HepG2 (cell line): ENCODE measurements at regions not wholly inside any gene's neighbourhood (a gene's known extent, or its start where the extent isn't known, plus 50 kb on each side); places are given as distances from the start of the nearest gene placed in this dataset.

Experiments used
- ATAC-seq: fragments of 200-7000 bp; cut with Tn5 transposase; 3 replicates; pipeline ENCODE4 v1.9.1; 2020; ENCODE audit warnings: mild to moderate bottlenecking, moderate library complexity
- BruUV-seq: library from RNA; stranded (reverse); fragments of 400-500 nt; replicated peaks from 2 replicates; lab custom pipeline; 2021; lab: Mats Ljungman, UMichigan
- CTCF ChIA-PET: fragments of 300-600 bp; formaldehyde crosslinking; extraction: SDS; loops from one replicate; lab custom pipeline; 2021; ENCODE audit warnings: low total read pairs, inconsistent platforms, low intra/inter-chr PET ratio; lab: Yijun Ruan, JAX
- POLR2A ChIA-PET: fragments of 350-600 bp; sonication (Branson Sonifier 250); formaldehyde crosslinking; loops from one replicate; lab custom pipeline; 2020; ENCODE audit warnings: antibody characterized with exemption, inconsistent platforms; lab: Yijun Ruan, JAX
- DNase-seq: peaks from one replicate; pipeline ENCODE4 v3.0.0-alpha.2; 2015; ENCODE audit warnings: low spot score
- FAIRE-seq: peaks from 3 replicates; lab custom pipeline; 2011; peaks lifted over from hg19 to GRCh38; lab: Jason Lieb, UNC
- H2AFZ ChIP-seq: one replicate; pipeline ENCODE4 v1.6.1; 2011; ENCODE audit warnings: low read length, inconsistent platforms
- H3K27ac ChIP-seq: fragments of 300-600 bp; 3 replicates; pipeline ENCODE4 v1.8.0; 2011; ENCODE audit warnings: mixed run types, mild to moderate bottlenecking, mixed read lengths, low read length, inconsistent platforms; ENCODE audit not compliant: insufficient read depth; ENCODE audit errors: extremely low read length
- H3K27me3 ChIP-seq, 2 experiments: fragments of 200-600 bp in 1 of 2; 2 replicates in 1 of 2; 3 replicates in 1 of 2; pipeline versions ENCODE4 v1.6.0 to v1.8.0; 2011; ENCODE audit warnings: low read length in 2 of 2, mild to moderate bottlenecking in 2 of 2, moderate library complexity in 2 of 2, inconsistent platforms in 1 of 2; ENCODE audit not compliant: insufficient read depth in 2 of 2, control insufficient read depth in 1 of 2
- H3K36me3 ChIP-seq, 2 experiments: fragments of 200-600 bp in 1 of 2; replicated peaks in 1 of 2; 2 replicates in 1 of 2; 3 replicates in 1 of 2; pipeline versions ENCODE4 v1.5.1 to v1.8.0; 2011; ENCODE audit warnings: low read length in 2 of 2, inconsistent platforms in 1 of 2; ENCODE audit not compliant: insufficient read depth in 2 of 2, control insufficient read depth in 1 of 2
- H3K4me1 ChIP-seq: 2 replicates; pipeline ENCODE4 v1.5.1; 2012; ENCODE audit warnings: low read length, inconsistent platforms; ENCODE audit not compliant: insufficient read depth
- H3K4me2 ChIP-seq: 2 replicates; pipeline ENCODE4 v1.6.0; 2011; ENCODE audit warnings: low read depth, low read length, inconsistent platforms
- H3K4me3 ChIP-seq, 3 experiments: fragments of 200-600 bp in 1 of 3; sonication (generic), shearing (Covaris generic) in 1 of 3; replicated peaks in 1 of 3; 2 replicates each; pipeline ENCODE4 v1.5.1; 2011 to 2016; ENCODE audit warnings: low read length in 3 of 3, inconsistent platforms in 2 of 3, low read depth in 2 of 3, mild to moderate bottlenecking in 2 of 3, control low read depth in 1 of 3, mixed read lengths in 1 of 3; ENCODE audit not compliant: insufficient read depth in 1 of 3
- H3K79me2 ChIP-seq: one replicate; pipeline ENCODE4 v1.6.1; 2011; ENCODE audit warnings: low read length, inconsistent platforms; ENCODE audit not compliant: insufficient read depth
- H3K9ac ChIP-seq: 2 replicates; pipeline ENCODE4 v1.6.0; 2011; ENCODE audit warnings: mild to moderate bottlenecking, low read depth, low read length, inconsistent platforms; ENCODE audit not compliant: insufficient read depth
- H3K9me3 ChIP-seq: 2 replicates; pipeline ENCODE4 v1.5.1; 2012; ENCODE audit warnings: mild to moderate bottlenecking, low read length
- H4K20me1 ChIP-seq: 2 replicates; pipeline ENCODE4 v1.6.0; 2011; ENCODE audit warnings: inconsistent platforms, mild to moderate bottlenecking, low read length, moderate library complexity; ENCODE audit not compliant: insufficient read depth
- MAFF ChIP-seq: IDR thresholded peaks from 2 replicates; pipeline ENCODE4 v1.6.1; 2011; ENCODE audit warnings: low read depth, low read length, improper control_type of control experiment
- MAFK ChIP-seq, 2 experiments: IDR thresholded peaks in 1 of 2; conservative IDR thresholded peaks in 1 of 2; 2 replicates each; pipeline ENCODE4 v1.6.1; 2011; ENCODE audit warnings: improper control_type of control experiment in 2 of 2, low read length in 2 of 2
- PBX3 ChIP-seq: sonication (generic); formaldehyde crosslinking; IDR thresholded peaks from 2 replicates; pipeline ENCODE4 v1.8.1; 2023; ENCODE audit warnings: missing genetic modification reagents, inconsistent platforms, borderline replicate concordance
- REST ChIP-seq, 2 experiments: IDR thresholded peaks; 2 replicates each; pipeline ENCODE4 v1.6.1; 2011 to 2012; ENCODE audit warnings: low read length in 2 of 2, borderline replicate concordance in 1 of 2, low read depth in 1 of 2, mild to moderate bottlenecking in 1 of 2, moderate library complexity in 1 of 2
- TEAD3 ChIP-seq: optimal IDR thresholded peaks from 2 replicates; pipeline ENCODE3; 2016; ENCODE audit warnings: borderline replicate concordance
- ZBTB8A ChIP-seq: sonication (generic); formaldehyde crosslinking; IDR thresholded peaks from 2 replicates; pipeline ENCODE4 v1.4.0; 2020; ENCODE audit warnings: mild to moderate bottlenecking, low read depth, missing genetic modification reagents, borderline replicate concordance
- ZNF235 ChIP-seq: sonication (generic); formaldehyde crosslinking; IDR thresholded peaks from 2 replicates; pipeline ENCODE4 v1.8.1; 2023; ENCODE audit warnings: mild to moderate bottlenecking, missing genetic modification reagents, borderline replicate concordance
- whole genome bisulfite sequencing: methylation state at CpG from one replicate; pipeline ENCODE4 v1.1.6; 2017; ENCODE audit warnings: low lambda C conversion rate; 5-methylcytosine and 5-hydroxymethylcytosine counted together
- in situ Hi-C: cut with HindIII; loops from 2 replicates; pipeline ENCODE4 v1.10.0; 2017; ENCODE audit warnings: low pct_unique_long_range_greater_than_20kb; ENCODE audit not compliant: extremely low pct_ligation_motif_present
- intact Hi-C: fragments of 100-400 bp; cut with micrococcal nuclease; formaldehyde crosslinking; loops from one replicate; pipeline ENCODE4 v1.10.0; 2022; ENCODE audit not compliant: unreplicated experiment
- TF ChIP-seq, protein P1 (sequence below): sonication (generic); formaldehyde crosslinking; IDR thresholded peaks from 2 replicates; pipeline ENCODE4 v1.4.0; 2020; ENCODE audit warnings: mild to moderate bottlenecking, missing genetic modification reagents, borderline replicate concordance

GRCh38 chr13:67990868-67991267, 760.7 kb upstream of the PCDH9 start:
- Histone ChIP-seq H3K9ac (no peak overlapping the region), H3K27me3 (no peaks in the 10 kb centered on the region), H4K20me1 (no peaks in the 10 kb centered on the region), H3K79me2 (no peaks in the 10 kb centered on the region), H3K9me3 (no peaks in the 10 kb centered on the region), H3K4me2 (no peak overlapping the region), H2AFZ (no peak overlapping the region), H3K4me1 (no peaks in the 10 kb centered on the region), H3K27ac (no peak overlapping the region), H3K36me3 (no peaks in the 10 kb centered on the region), H3K4me3 (no peak overlapping the region)
- TF ChIP-seq, protein P1, sequence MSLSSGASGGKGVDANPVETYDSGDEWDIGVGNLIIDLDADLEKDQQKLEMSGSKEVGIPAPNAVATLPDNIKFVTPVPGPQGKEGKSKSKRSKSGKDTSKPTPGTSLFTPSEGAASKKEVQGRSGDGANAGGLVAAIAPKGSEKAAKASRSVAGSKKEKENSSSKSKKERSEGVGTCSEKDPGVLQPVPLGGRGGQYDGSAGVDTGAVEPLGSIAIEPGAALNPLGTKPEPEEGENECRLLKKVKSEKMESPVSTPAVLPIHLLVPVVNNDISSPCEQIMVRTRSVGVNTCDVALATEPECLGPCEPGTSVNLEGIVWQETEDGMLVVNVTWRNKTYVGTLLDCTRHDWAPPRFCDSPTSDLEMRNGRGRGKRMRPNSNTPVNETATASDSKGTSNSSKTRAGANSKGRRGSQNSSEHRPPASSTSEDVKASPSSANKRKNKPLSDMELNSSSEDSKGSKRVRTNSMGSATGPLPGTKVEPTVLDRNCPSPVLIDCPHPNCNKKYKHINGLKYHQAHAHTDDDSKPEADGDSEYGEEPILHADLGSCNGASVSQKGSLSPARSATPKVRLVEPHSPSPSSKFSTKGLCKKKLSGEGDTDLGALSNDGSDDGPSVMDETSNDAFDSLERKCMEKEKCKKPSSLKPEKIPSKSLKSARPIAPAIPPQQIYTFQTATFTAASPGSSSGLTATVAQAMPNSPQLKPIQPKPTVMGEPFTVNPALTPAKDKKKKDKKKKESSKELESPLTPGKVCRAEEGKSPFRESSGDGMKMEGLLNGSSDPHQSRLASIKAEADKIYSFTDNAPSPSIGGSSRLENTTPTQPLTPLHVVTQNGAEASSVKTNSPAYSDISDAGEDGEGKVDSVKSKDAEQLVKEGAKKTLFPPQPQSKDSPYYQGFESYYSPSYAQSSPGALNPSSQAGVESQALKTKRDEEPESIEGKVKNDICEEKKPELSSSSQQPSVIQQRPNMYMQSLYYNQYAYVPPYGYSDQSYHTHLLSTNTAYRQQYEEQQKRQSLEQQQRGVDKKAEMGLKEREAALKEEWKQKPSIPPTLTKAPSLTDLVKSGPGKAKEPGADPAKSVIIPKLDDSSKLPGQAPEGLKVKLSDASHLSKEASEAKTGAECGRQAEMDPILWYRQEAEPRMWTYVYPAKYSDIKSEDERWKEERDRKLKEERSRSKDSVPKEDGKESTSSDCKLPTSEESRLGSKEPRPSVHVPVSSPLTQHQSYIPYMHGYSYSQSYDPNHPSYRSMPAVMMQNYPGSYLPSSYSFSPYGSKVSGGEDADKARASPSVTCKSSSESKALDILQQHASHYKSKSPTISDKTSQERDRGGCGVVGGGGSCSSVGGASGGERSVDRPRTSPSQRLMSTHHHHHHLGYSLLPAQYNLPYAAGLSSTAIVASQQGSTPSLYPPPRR (CRISPR knock-in tag): no peak
- no peak for TF ChIP-seq ZNF235 (CRISPR knock-in tag)
- intact Hi-C loops: no loop called here
- DNase-seq (no peak), FAIRE-seq (no peak), ATAC-seq (no peak)
- WGBS: 28% methylated on average over 4 of the region's 4 CpGs
- ChIA-PET CTCF (no interaction called here), POLR2A (no interaction called here)
- BruUV-seq: no TSS peak
- in situ Hi-C loops: no loop called here

DNA sequence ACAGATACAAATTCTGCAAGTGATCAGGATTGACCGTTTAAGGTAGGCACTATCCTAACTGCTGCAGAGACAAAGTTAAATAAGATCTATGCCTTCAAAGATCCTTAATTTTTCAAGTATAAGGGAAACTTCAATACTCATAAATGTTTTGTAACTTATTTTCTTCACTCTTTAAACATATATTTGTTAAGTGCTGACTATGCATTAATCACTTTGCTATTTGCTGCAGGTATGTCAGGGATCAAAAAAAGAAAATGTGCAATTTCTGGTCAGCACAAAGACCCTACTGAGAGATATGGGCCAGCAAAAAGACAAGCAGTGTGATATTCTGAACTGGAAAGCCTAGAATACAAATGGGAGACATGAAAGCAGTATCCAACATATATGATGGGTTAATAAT, 756.1 kb upstream of the PCDH9 start:
- ATAC-seq (no peak), DNase-seq (no peak), FAIRE-seq (no peak)
- Histone ChIP-seq H3K79me2 (no peaks in the 10 kb centered on the region), H4K20me1 (no peaks in the 10 kb centered on the region), H3K4me3 (no peak overlapping the region), H3K9me3 (no peaks in the 10 kb centered on the region), H3K36me3 (no peaks in the 10 kb centered on the region), H3K27ac (no peak overlapping the region), H2AFZ (no peak overlapping the region), H3K4me2 (no peak overlapping the region), H3K4me1 (no peaks in the 10 kb centered on the region), H3K27me3 (no peaks in the 10 kb centered on the region), H3K9ac (no peak overlapping the region)
- CTCF ChIA-PET: no interaction called here
- WGBS: 0% methylated on average over 1 of the region's 1 CpG
- no TSS peak for BruUV-seq
- POLR2A ChIA-PET: no interaction called here
- intact Hi-C loops: no loop called here
- in situ Hi-C loops: no loop called here
- peak; percentile 94 for TF ChIP-seq MAFF
- TF ChIP-seq MAFK (conservative IDR thresholded peaks at IDR 0.05 in 1 of 2, IDR thresholded peaks at IDR 0.05 in 1 of 2; ENCODE audit: low read length in 2 of 2): peak; percentile 86 to 95
- no peak for TF ChIP-seq REST (IDR thresholded peaks at IDR 0.05; ENCODE audit: borderline replicate concordance in 1 of 2, low read depth in 1 of 2, low read length in 2 of 2)
- no peak for TF ChIP-seq TEAD3 (CRISPR knock-in tag)
- TF ChIP-seq PBX3 (CRISPR knock-in tag): no peak
- TF ChIP-seq ZBTB8A (CRISPR knock-in tag): no peak
